ENCODE measurements at regions not wholly inside any gene's neighbourhood (a gene's known extent, or its start where the extent isn't known, plus 50 kb on each side); places are given as distances from the start of the nearest gene placed in this dataset.
"Not testable (repeated sequence)": the region's sequence is repeated elsewhere in the genome, so short reads cannot be mapped to it uniquely, and the experiment has no call there.

GRCh38 chr4:183818591-183818990 lies 86.5 kb upstream of the STOX2 start:
- not testable (repeated sequence) for TF ChIP-seq CTCF, POLR2A (IDR thresholded peaks at IDR 0.05)

All from body of pancreas (tissue), 4 donors.